ENCODE measurements at regions not wholly inside any gene's neighbourhood (a gene's known extent, or its start where the extent isn't known, plus 50 kb on each side); places are given as distances from the start of the nearest gene placed in this dataset.

DNA sequence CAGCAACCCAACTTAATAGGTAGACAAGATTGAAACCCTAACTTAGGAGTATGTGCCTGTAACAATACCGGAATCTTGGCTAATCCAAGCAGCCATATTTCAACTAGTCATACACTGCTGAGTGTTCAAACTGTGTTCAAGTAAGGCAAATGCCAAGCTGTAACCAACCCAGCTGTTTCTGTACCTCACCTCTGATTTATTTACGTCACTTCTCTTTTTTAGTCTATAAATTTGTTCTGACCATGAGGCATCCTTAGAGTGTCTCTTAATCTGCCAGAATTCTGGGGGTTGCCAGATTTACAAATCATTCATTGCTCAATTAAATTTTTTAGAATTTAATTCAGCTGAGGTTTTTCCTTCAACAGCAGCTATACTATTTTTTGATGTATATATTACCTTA is 723.2 kb downstream of the CDH18 start:
- no peak overlapping the region for H2BK5ac ChIP-seq (ENCODE audit: low read depth, low read length)
- no peak overlapping the region for H3K23ac ChIP-seq (ENCODE audit: insufficient read length)
- no peak for FAIRE-seq
- no peak overlapping the region for H2AK5ac ChIP-seq (ENCODE audit: low read depth, low read length)
- H4K8ac ChIP-seq (ENCODE audit: extremely low read depth, insufficient read depth, low read length): no peak overlapping the region
- no peaks in the 10 kb centered on the region for H4K20me1 ChIP-seq (replicated peaks in 1 of 2; ENCODE audit: control insufficient read depth in 1 of 2, insufficient read depth in 2 of 2, low read length in 2 of 2)
- H3K4me2 ChIP-seq (ENCODE audit: insufficient read depth in 1 of 2, low read depth in 2 of 2, low read length in 2 of 2): no peak overlapping the region
- H3K9ac ChIP-seq (replicated peaks in 1 of 4; ENCODE audit: extremely low read depth in 1 of 4, low read depth in 3 of 4, low read length in 3 of 4): no peak overlapping the region
- H3K36me3 ChIP-seq (ENCODE audit: control insufficient read depth in 2 of 4, insufficient read depth in 4 of 4, low read length in 3 of 4): no peaks in the 10 kb centered on the region
- H3K4me1 ChIP-seq (replicated peaks in 1 of 4; ENCODE audit: control insufficient read depth in 3 of 4, insufficient read depth in 4 of 4, low read length in 3 of 4): no peaks in the 10 kb centered on the region
- no peak for DNase-seq (ENCODE audit: low read depth in 1 of 2, low spot score in 2 of 2)
- H3K23me2 ChIP-seq (ENCODE audit: low read depth, low read length): no peaks in the 10 kb centered on the region
- no peak overlapping the region for H2BK15ac ChIP-seq (ENCODE audit: low read length)
- H2BK120ac ChIP-seq (replicated peaks; ENCODE audit: low read depth, low read length): no peak overlapping the region
- H3K27ac ChIP-seq (ENCODE audit: low read depth, low read length): no peak overlapping the region
- no peaks in the 10 kb centered on the region for H3K79me1 ChIP-seq (ENCODE audit: low read depth, low read length)
- H3K27me3 ChIP-seq (replicated peaks in 1 of 4; ENCODE audit: control insufficient read depth in 3 of 4, extremely low read depth in 1 of 4, insufficient read depth in 3 of 4, low read length in 3 of 4): no peaks in the 10 kb centered on the region
- no peaks in the 10 kb centered on the region for H3K79me2 ChIP-seq (ENCODE audit: control insufficient read depth in 1 of 2, insufficient read depth in 2 of 2, low read length in 2 of 2)
- no peak overlapping the region for H4K91ac ChIP-seq (replicated peaks; ENCODE audit: insufficient read length, low read length)
- no peak overlapping the region for H3K4ac ChIP-seq (replicated peaks; ENCODE audit: insufficient read length, low read depth, low read length)
- WGBS, 2 experiments (ENCODE audit: extremely low coverage in 1 of 2, insufficient coverage in 1 of 2, insufficient read length in 1 of 2, insufficient replicate concordance in 2 of 2, low coverage in 1 of 2, low lambda C conversion rate in 2 of 2, missing lambda C conversion rate in 1 of 2): 95% methylated on average over 2 of the region's 2 CpGs; no CpG with 5 or more reads in 1 of the 2 experiments
- H3K4me3 ChIP-seq (ENCODE audit: extremely low read depth in 1 of 4, insufficient read depth in 2 of 4, low read depth in 3 of 4, low read length in 4 of 4): no peak overlapping the region
- H2BK12ac ChIP-seq (ENCODE audit: low read depth, low read length): no peak overlapping the region
- POLR2A ChIA-PET (ENCODE audit: partially characterized antibody): no interaction called here
- H3K9me3 ChIP-seq (ENCODE audit: insufficient read depth in 2 of 2, low read depth in 1 of 2, low read length in 1 of 2): no peaks in the 10 kb centered on the region
- no peak overlapping the region for H3K14ac ChIP-seq (ENCODE audit: insufficient read length)
- no peak for TF ChIP-seq NANOG (IDR thresholded peaks at IDR 0.05; ENCODE audit: insufficient read depth, low read depth, low read length, poor library complexity, severe bottlenecking)
- no peak for TF ChIP-seq GTF2F1 (IDR thresholded peaks at IDR 0.05; ENCODE audit: borderline replicate concordance, low read depth, low read length)
- no peak for TF ChIP-seq EP300 (IDR thresholded peaks at IDR 0.05; ENCODE audit: borderline replicate concordance in 1 of 2, low read depth in 2 of 2, low read length in 2 of 2)
- no peak for TF ChIP-seq YY1 (IDR thresholded peaks at IDR 0.05; ENCODE audit: low read depth, low read length)
- TF ChIP-seq NRF1 (IDR thresholded peaks at IDR 0.05; ENCODE audit: low read depth, low read length): no peak
- no peak for TF ChIP-seq EGR1 (IDR thresholded peaks at IDR 0.05; ENCODE audit: borderline replicate concordance, low read depth, low read length)
- no peak for TF ChIP-seq POU5F1 (IDR thresholded peaks at IDR 0.05; ENCODE audit: low read depth, low read length)
- TF ChIP-seq KDM4A (IDR thresholded peaks at IDR 0.05; ENCODE audit: low read depth, low read length, severe bottlenecking): no peak
- H2AFZ ChIP-seq (ENCODE audit: low read length): no peak overlapping the region
- no peak overlapping the region for H3K56ac ChIP-seq (replicated peaks; ENCODE audit: insufficient read length, low read depth, low read length)
- CTCF ChIA-PET (ENCODE audit: partially characterized antibody): interaction anchor here (1.4 kb wide), 1 partner anchor 163 kb away, joined by 3 read pairs; no protein-coding TSS in a partner anchor
- H2BK20ac ChIP-seq (ENCODE audit: low read length): no peak overlapping the region
- no peak overlapping the region for H3K18ac ChIP-seq (ENCODE audit: extremely low read depth, low read length)
- H4K5ac ChIP-seq (ENCODE audit: insufficient read length, low read depth, low read length): no peak overlapping the region

Data from H1 (cell line).